Duodenal mucosa (tissue), 2 donors: ENCODE measurements at regions not wholly inside any gene's neighbourhood (a gene's known extent, or its start where the extent isn't known, plus 50 kb on each side); places are given as distances from the start of the nearest gene placed in this dataset.
"Not testable (repeated sequence)": the region's sequence is repeated elsewhere in the genome, so short reads cannot be mapped to it uniquely, and the experiment has no call there.

Experiments used
- H3K27ac ChIP-seq: one replicate; pipeline ENCODE4 v1.7.0; 2013; ENCODE audit warnings: low read depth, low read length
- H3K27me3 ChIP-seq, 2 donors: one replicate each; pipeline ENCODE4 v1.7.0; 2013; ENCODE audit warnings: low read length in 2 of 2, control low read depth in 1 of 2; ENCODE audit not compliant: insufficient read depth in 2 of 2, control insufficient read depth in 1 of 2
- H3K36me3 ChIP-seq, 2 donors: one replicate each; pipeline ENCODE4 v1.7.0; 2013; ENCODE audit warnings: low read length in 2 of 2, control low read depth in 1 of 2; ENCODE audit not compliant: insufficient read depth in 2 of 2, control insufficient read depth in 1 of 2
- H3K4me1 ChIP-seq, 2 donors: one replicate each; pipeline ENCODE4 v1.7.0; 2013; ENCODE audit warnings: low read length in 2 of 2, control low read depth in 1 of 2; ENCODE audit not compliant: insufficient read depth in 2 of 2, control insufficient read depth in 1 of 2
- H3K4me3 ChIP-seq, 2 donors: one replicate each; pipeline ENCODE4 v1.7.0; 2013; ENCODE audit warnings: low read length in 2 of 2, low read depth in 1 of 2
- H3K9ac ChIP-seq, 2 donors: one replicate each; pipeline ENCODE4 v1.7.0; 2013; ENCODE audit warnings: low read length in 2 of 2, low read depth in 1 of 2
- H3K9me3 ChIP-seq, 2 donors: one replicate each; pipeline ENCODE4 v1.7.0; 2013; ENCODE audit warnings: low read length in 2 of 2, control low read depth in 1 of 2; ENCODE audit not compliant: control insufficient read depth in 1 of 2

DNA sequence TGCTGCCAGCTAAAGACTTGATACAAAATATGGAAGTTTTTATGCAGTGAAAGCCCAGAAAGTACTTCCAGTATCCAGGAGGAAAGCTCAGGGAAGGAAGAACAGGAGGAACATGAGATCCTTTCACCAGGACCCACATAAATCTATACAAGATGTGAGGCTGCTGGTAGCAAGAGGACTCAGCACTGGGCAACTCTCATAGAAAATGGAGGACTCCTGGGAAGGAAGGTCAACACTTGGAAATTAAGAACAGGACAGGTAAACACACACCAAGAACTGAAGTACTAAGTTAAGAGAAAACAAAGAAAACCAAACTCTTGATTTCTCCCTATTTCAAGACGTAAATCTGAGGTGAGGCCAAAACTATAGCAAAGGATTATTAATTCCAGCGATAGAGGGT, 220.5 kb upstream of the HSF2 start:
- Histone ChIP-seq H3K9ac (no peak overlapping the region), H3K36me3 (no peaks in the 10 kb centered on the region), H3K27me3 (no peaks in the 10 kb centered on the region), H3K9me3 (no peaks in the 10 kb centered on the region), H3K27ac (no peak overlapping the region), H3K4me3 (no peak overlapping the region), H3K4me1 (no peaks in the 10 kb centered on the region)

DNA sequence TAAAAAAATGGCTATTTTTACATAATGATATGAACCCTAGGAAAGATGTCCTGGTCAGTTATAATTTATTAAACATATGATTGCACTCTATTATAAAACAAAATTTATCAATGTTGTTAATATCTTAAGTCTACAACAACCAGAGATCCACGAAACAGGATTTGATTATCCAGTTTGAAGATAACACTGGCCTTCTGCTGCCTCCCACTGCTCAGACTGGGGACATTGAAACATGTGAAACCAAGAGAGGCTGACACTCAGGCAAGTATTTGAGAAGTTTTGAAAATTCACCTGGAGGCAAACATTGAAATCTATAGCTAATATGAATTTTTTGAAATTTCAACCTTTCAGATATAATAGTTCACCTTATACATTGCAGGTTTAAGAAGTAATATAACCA, 219.3 kb upstream of the HSF2 start:
- no peaks in the 10 kb centered on the region for H3K9me3 ChIP-seq
- no peaks in the 10 kb centered on the region for H3K27me3 ChIP-seq
- no peaks in the 10 kb centered on the region for H3K4me1 ChIP-seq
- H3K36me3 ChIP-seq, result no peaks in the 10 kb centered on the region
- no peak overlapping the region for H3K9ac ChIP-seq
- no peak overlapping the region for H3K27ac ChIP-seq
- no peak overlapping the region for H3K4me3 ChIP-seq

DNA sequence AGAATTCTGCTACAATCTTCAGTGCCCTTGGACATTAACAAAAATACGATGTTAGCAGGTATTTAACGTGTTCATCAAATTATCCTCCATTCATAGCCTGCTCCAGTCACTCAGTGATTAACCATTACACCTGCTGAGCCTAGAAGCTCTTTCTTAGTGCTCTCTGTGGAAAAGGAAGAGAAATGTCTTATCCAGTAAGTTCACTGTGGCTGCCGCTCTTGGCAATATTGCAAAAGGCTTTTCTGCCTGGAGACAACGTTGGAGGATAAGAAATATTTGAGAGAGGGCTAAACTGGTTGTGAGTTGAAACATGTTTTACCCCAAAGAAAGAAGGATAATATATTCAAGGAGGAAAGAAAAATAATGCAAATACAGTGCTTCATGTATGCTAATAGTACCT, 217.4 kb upstream of the HSF2 start:
- H3K27ac ChIP-seq, result no peak overlapping the region
- H3K9me3 ChIP-seq, result no peaks in the 10 kb centered on the region
- H3K27me3 ChIP-seq, result no peaks in the 10 kb centered on the region
- H3K9ac ChIP-seq, result no peak overlapping the region
- no peaks in the 10 kb centered on the region for H3K4me1 ChIP-seq
- no peak overlapping the region for H3K4me3 ChIP-seq
- no peaks in the 10 kb centered on the region for H3K36me3 ChIP-seq

DNA sequence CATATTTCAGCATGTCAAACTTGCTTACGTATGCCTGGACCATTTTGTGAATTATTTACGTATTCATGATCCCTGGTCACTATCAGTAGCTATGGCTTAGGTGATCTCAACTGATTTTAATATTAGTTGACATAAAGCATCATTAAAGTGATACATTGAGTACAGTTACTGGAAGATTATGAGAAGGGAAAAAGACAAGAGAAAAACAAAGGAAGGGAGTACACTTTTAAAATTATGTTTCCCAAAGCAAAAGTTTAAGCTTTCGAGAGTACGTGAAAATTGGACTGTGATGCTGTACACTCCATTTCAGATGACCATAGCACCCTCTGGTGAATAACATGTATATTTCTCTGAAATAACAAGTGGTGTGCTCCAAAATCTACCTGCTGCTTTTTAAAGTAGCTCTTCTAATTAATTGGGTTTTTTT, 215.0 kb upstream of the HSF2 start:
- no peaks in the 10 kb centered on the region for H3K27me3 ChIP-seq
- no peaks in the 10 kb centered on the region for H3K9me3 ChIP-seq
- H3K36me3 ChIP-seq, result no peaks in the 10 kb centered on the region
- H3K4me1 ChIP-seq, result no peaks in the 10 kb centered on the region
- H3K27ac ChIP-seq, result no peak overlapping the region
- no peak overlapping the region for H3K4me3 ChIP-seq
- no peak overlapping the region for H3K9ac ChIP-seq

DNA sequence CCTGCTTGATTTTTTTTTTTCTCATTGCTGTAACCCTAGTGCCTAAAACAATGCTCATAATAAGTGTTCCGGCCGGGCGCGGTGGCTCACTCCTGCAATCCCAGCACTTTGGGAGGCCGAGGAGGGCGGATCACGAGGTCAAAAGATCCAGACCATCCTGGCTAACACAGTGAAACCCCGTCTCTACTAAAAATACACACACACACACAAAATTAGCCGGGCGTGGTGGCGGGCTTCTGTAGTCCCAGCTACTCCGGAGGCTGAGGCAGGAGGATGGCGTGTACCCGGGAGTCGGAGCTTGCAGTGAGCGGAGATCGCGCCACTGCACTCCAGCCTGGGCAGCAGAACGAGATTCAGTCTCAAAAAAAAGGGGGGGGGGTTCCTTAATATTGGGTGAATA, 214.0 kb upstream of the HSF2 start:
- not testable (repeated sequence) for H3K9ac ChIP-seq, H3K4me3 ChIP-seq, H3K36me3 ChIP-seq, H3K4me1 ChIP-seq, H3K9me3 ChIP-seq, H3K27me3 ChIP-seq, H3K27ac ChIP-seq

DNA sequence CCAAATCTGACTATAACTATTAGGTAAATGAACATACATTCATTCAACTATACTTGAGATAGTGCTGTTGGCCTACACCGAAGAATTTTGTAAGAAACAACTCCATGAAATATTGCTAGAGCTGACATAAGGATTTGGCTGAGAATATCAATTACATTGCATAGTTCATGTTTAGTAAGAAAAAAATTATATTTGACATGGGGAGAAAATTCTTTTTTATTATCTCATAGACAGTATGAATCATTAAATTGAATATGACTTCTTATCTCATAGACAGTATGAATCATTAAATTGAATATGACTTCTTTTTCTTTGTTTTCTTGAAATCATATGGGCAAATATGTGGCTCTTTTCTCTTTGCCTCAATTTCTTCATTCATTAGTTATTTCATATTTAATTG, 212.3 kb upstream of the HSF2 start:
- Histone ChIP-seq H3K27me3 (no peaks in the 10 kb centered on the region), H3K4me1 (no peaks in the 10 kb centered on the region), H3K9me3 (no peaks in the 10 kb centered on the region), H3K27ac (no peak overlapping the region), H3K9ac (no peak overlapping the region), H3K4me3 (no peak overlapping the region), H3K36me3 (no peaks in the 10 kb centered on the region)

DNA sequence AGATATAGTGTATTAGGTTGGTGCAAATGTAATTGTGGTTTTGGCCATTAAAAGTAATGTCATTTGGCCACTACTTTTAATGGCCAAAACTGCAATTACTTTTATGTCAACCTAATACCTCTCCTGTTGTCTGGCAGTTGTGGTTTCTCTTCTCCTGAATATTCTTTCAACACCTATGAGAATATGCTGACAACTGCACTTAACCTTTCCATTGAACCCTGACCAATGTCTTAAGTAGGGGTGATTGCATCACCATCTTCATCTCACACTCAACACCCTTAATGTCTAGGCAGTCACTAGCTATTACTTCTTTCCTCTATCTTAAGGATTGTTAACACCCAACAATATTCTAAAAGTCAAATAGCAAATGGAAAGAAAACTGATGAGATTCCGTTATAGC, 200.5 kb upstream of the HSF2 start:
- Histone ChIP-seq H3K9me3 (no peaks in the 10 kb centered on the region), H3K27me3 (no peaks in the 10 kb centered on the region), H3K27ac (no peak overlapping the region), H3K4me3 (no peak overlapping the region), H3K36me3 (no peaks in the 10 kb centered on the region), H3K9ac (no peak overlapping the region), H3K4me1 (no peaks in the 10 kb centered on the region)

DNA sequence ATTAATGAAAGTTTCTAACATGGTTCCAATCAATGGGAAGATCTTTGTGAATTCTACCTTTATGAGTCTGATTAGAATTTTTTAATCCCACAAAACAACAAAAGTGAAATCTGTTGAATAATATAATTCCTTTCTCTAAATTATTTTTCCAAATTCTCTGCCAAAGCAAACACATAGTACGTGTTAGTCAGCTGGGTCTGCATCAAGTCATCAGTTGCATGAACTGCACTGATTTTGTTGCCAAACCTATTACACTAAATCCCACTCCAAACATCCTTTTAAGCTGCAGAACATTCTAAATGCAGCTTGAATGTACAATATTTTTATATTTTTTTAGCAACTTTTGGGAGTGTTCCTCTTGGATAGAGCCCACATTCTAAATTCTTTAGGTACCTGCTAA, 199.0 kb upstream of the HSF2 start:
- Histone ChIP-seq H3K9ac (no peak overlapping the region), H3K9me3 (no peaks in the 10 kb centered on the region), H3K4me1 (no peaks in the 10 kb centered on the region), H3K4me3 (no peak overlapping the region), H3K27me3 (no peaks in the 10 kb centered on the region), H3K27ac (no peak overlapping the region), H3K36me3 (no peaks in the 10 kb centered on the region)

DNA sequence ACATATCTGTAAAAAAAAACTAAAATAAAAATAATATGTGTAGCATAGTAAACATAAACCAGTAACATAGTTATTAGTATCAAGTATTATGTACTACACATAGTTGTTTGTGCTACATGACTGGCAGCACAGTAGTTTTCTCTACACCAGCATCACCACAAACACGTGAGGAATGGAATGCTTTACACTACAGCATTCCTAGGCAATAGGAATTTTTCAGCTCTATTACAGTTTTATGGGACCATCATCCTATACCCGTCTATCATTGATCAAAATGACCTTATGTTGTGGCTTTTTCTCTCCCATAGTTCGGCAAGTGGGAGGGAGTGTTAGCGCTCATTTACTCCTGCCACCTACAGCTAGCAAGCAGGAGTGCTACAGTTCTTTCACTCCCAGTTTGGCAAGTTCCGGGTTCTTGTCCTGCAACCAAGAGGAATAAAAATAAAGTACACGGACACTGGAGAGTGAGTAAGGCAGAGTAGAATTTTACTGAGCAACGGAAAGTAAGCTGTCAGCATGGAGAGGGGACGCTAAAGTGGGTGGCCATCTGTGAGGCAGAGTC, 196.8 kb upstream of the HSF2 start:
- Histone ChIP-seq H3K36me3 (no peaks in the 10 kb centered on the region), H3K9ac (no peak overlapping the region), H3K27me3 (no peaks in the 10 kb centered on the region), H3K9me3 (no peaks in the 10 kb centered on the region), H3K27ac (no peak overlapping the region), H3K4me1 (no peaks in the 10 kb centered on the region), H3K4me3 (no peak overlapping the region)

DNA sequence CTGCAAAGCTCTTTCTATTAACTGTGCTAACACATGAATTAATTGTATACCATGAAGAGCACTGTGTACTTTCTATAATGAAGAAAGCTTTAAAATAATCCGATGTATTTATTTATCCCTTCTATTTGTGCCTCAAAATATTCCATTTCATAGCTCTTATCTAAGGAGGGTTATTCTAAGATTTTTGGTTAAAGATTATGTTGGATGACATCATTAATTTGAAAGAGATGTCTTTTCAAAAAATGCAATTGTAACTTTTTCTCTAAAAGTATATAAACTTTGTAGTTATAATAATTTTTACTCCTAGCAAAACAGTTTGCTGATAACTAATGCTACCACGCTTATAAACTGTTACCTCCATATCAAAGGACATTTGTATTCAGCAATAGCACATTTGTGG, 192.4 kb upstream of the HSF2 start:
- Histone ChIP-seq H3K27ac (no peak overlapping the region), H3K27me3 (no peaks in the 10 kb centered on the region), H3K4me3 (no peak overlapping the region), H3K36me3 (no peaks in the 10 kb centered on the region), H3K9me3 (no peaks in the 10 kb centered on the region), H3K9ac (no peak overlapping the region), H3K4me1 (no peaks in the 10 kb centered on the region)

DNA sequence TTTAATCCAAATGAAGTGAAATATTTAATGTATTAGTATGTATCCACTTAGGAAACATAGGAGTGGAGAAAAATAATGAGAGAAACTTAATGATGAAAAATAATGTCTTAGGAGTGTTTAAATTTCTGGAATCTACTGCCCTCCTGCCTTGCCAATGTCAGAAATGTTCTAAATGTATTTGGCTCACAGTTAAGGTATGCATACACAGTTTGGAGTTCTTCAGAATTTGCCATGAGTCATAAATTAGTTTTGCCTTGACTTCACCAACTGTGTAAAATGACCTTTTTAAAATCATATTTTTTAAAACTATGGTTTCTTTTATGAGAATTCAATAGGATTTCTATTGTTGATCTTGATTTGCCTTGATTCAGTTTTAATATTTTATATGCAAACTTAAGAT, 191.7 kb upstream of the HSF2 start:
- Histone ChIP-seq H3K9ac (no peak overlapping the region), H3K27me3 (no peaks in the 10 kb centered on the region), H3K9me3 (no peaks in the 10 kb centered on the region), H3K4me3 (no peak overlapping the region), H3K4me1 (no peaks in the 10 kb centered on the region), H3K27ac (no peak overlapping the region), H3K36me3 (no peaks in the 10 kb centered on the region)
